PFSK-1 (cell line): ENCODE measurements at regions not wholly inside any gene's neighbourhood (a gene's known extent, or its start where the extent isn't known, plus 50 kb on each side); places are given as distances from the start of the nearest gene placed in this dataset.

Experiments
- FOXP2 ChIP-seq: optimal IDR thresholded peaks from 2 replicates; pipeline ENCODE3; 2011; ENCODE audit warnings: borderline replicate concordance, control low read depth, inconsistent platforms; ENCODE audit not compliant: insufficient read depth; ENCODE audit errors: extremely low read length, extremely low read depth
- POLR2AphosphoS5 ChIP-seq: IDR thresholded peaks from 2 replicates; pipeline ENCODE4 v1.6.1; 2012; ENCODE audit warnings: low read depth, mild to moderate bottlenecking, control low read depth, low read length, moderate library complexity
- REST ChIP-seq, 2 experiments: IDR thresholded peaks; 2 replicates each; pipeline versions ENCODE4 v1.6.1 to v1.8.0; 2011 to 2012; ENCODE audit warnings: low read depth in 2 of 2, low read length in 2 of 2, control low read depth in 1 of 2, inconsistent platforms in 1 of 2, mild to moderate bottlenecking in 1 of 2, moderate library complexity in 1 of 2; ENCODE audit not compliant: insufficient read depth in 1 of 2
- SIN3A ChIP-seq: IDR thresholded peaks from 2 replicates; pipeline ENCODE4 v1.6.1; 2012; ENCODE audit warnings: mild to moderate bottlenecking, low read length, moderate library complexity, borderline replicate concordance; ENCODE audit not compliant: insufficient read depth
- TAF1 ChIP-seq: IDR thresholded peaks from 2 replicates; pipeline ENCODE4 v1.6.1; 2012; ENCODE audit warnings: low read length, control low read depth, borderline replicate concordance; ENCODE audit not compliant: insufficient read depth

GRCh38 chr14:98292191-98292590 lies 979.8 kb downstream of the BCL11B start:
- no peak for TF ChIP-seq FOXP2
- TF ChIP-seq REST (IDR thresholded peaks at IDR 0.05; ENCODE audit: insufficient read depth in 1 of 2, low read depth in 2 of 2, low read length in 2 of 2) = no peak
- no peak for TF ChIP-seq SIN3A
- TF ChIP-seq TAF1 = no peak
- TF ChIP-seq POLR2AphosphoS5 = no peak

GRCh38 chr14:98293576-98293975 lies 978.4 kb downstream of the BCL11B start:
- no peak for TF ChIP-seq SIN3A
- no peak for TF ChIP-seq REST (IDR thresholded peaks at IDR 0.05; ENCODE audit: insufficient read depth in 1 of 2, low read depth in 2 of 2, low read length in 2 of 2)

- TF ChIP-seq TAF1 (no peak), REST (IDR thresholded peaks at IDR 0.05; ENCODE audit: insufficient read depth in 1 of 2, low read depth in 2 of 2, low read length in 2 of 2) (no peak), POLR2AphosphoS5 (no peak), FOXP2 (no peak), SIN3A (no peak)
Observed at GRCh38 chr14:98296895-98297294, 975.1 kb downstream of the BCL11B start.

- TF ChIP-seq REST (IDR thresholded peaks at IDR 0.05; ENCODE audit: insufficient read depth in 1 of 2, low read depth in 2 of 2, low read length in 2 of 2) (no peak), SIN3A (no peak), POLR2AphosphoS5 (no peak)
Observed at GRCh38 chr14:98297567-98297966, 974.4 kb downstream of the BCL11B start.

GRCh38 chr14:98298481-98299244 lies 973.3 kb downstream of the BCL11B start:
- no peak for TF ChIP-seq REST (IDR thresholded peaks at IDR 0.05; ENCODE audit: insufficient read depth in 1 of 2, low read depth in 2 of 2, low read length in 2 of 2)
- no peak for TF ChIP-seq POLR2AphosphoS5
- no peak for TF ChIP-seq SIN3A
